ENCODE measurements at regions not wholly inside any gene's neighbourhood (a gene's known extent, or its start where the extent isn't known, plus 50 kb on each side); places are given as distances from the start of the nearest gene placed in this dataset.

- Histone ChIP-seq H3K9ac (ENCODE audit: insufficient read depth, low read depth, low read length) (no peak overlapping the region), H2AFZ (ENCODE audit: low read length) (no peak overlapping the region), H3K4me2 (ENCODE audit: low read depth, low read length) (no peak overlapping the region), H3K9me3 (ENCODE audit: low read length) (no peaks in the 10 kb centered on the region), H3K27ac (ENCODE audit: extremely low read length, insufficient read depth, low read length) (no peak overlapping the region), H3K4me3 (replicated peaks in 1 of 3; ENCODE audit: insufficient read depth in 1 of 3, low read depth in 2 of 3, low read length in 3 of 3) (no peak overlapping the region), H3K4me1 (ENCODE audit: insufficient read depth, low read length) (no peaks in the 10 kb centered on the region), H4K20me1 (ENCODE audit: insufficient read depth, low read length) (no peaks in the 10 kb centered on the region), H3K36me3 (replicated peaks in 1 of 2; ENCODE audit: control insufficient read depth in 1 of 2, insufficient read depth in 2 of 2, low read length in 2 of 2) (no peaks in the 10 kb centered on the region), H3K79me2 (ENCODE audit: insufficient read depth, low read length) (no peaks in the 10 kb centered on the region), H3K27me3 (ENCODE audit: control insufficient read depth in 1 of 2, insufficient read depth in 2 of 2, low read length in 2 of 2) (peaks cover 0 to 4% of the 10 kb centered on the region in 2 experiments; a peak in 1 of 5 replicates)
- intact Hi-C loops (cut with micrococcal nuclease; ENCODE audit: unreplicated experiment), result no loop called here
- BruUV-seq (replicated peaks), result no TSS peak
- TF ChIP-seq ZNF12 (CRISPR knock-in tag; IDR thresholded peaks at IDR 0.05), result no peak
- TF ChIP-seq BRD4 (CRISPR knock-in tag; IDR thresholded peaks at IDR 0.05), result no peak
- TF ChIP-seq NCOA1 (CRISPR knock-in tag; IDR thresholded peaks at IDR 0.05), result no peak
- TF ChIP-seq NFE2L2 (IDR thresholded peaks at IDR 0.05; ENCODE audit: low read length), result no peak
- TF ChIP-seq PHF21A (CRISPR knock-in tag; IDR thresholded peaks at IDR 0.05), result no peak
- no peak for TF ChIP-seq HES4 (CRISPR knock-in tag; IDR thresholded peaks at IDR 0.05; ENCODE audit: borderline replicate concordance)
- no peak for TF ChIP-seq SAP130 (CRISPR knock-in tag; IDR thresholded peaks at IDR 0.05; ENCODE audit: low read depth)
- TF ChIP-seq KDM5A (IDR thresholded peaks at IDR 0.05; ENCODE audit: borderline replicate concordance, low read length), result no peak
- FAIRE-seq (no peak), DNase-seq (ENCODE audit: low spot score) (no peak), ATAC-seq (no peak)
- WGBS (ENCODE audit: low lambda C conversion rate), result 1% methylated on average over 5 of the region's 5 CpGs
- POLR2A ChIA-PET, result no interaction called here
- in situ Hi-C loops (cut with HindIII; ENCODE audit: extremely low pct_ligation_motif_present, low pct_unique_long_range_greater_than_20kb), result no loop called here
- CTCF ChIA-PET (ENCODE audit: low intra/inter-chr PET ratio, low total read pairs), result no interaction called here
Measured at GRCh38 chr14:62062645-62063044, 300.4 kb downstream of the SNAPC1 start.

GRCh38 chr14:62064751-62065323 is 302.6 kb downstream of the SNAPC1 start:
- H2AFZ ChIP-seq (ENCODE audit: low read length), result no peak overlapping the region
- H3K27ac ChIP-seq (ENCODE audit: extremely low read length, insufficient read depth, low read length), result no peak overlapping the region
- in situ Hi-C loops (cut with HindIII; ENCODE audit: extremely low pct_ligation_motif_present, low pct_unique_long_range_greater_than_20kb), result no loop called here
- BruUV-seq (replicated peaks), result no TSS peak
- no peaks in the 10 kb centered on the region for H3K9me3 ChIP-seq (ENCODE audit: low read length)
- no peak overlapping the region for H3K4me2 ChIP-seq (ENCODE audit: low read depth, low read length)
- H3K9ac ChIP-seq (ENCODE audit: insufficient read depth, low read depth, low read length), result no peak overlapping the region
- H4K20me1 ChIP-seq (ENCODE audit: insufficient read depth, low read length), result no peaks in the 10 kb centered on the region
- ChIA-PET CTCF (ENCODE audit: low intra/inter-chr PET ratio, low total read pairs) (no interaction called here), POLR2A (no interaction called here)
- no peaks in the 10 kb centered on the region for H3K36me3 ChIP-seq (replicated peaks in 1 of 2; ENCODE audit: control insufficient read depth in 1 of 2, insufficient read depth in 2 of 2, low read length in 2 of 2)
- H3K4me1 ChIP-seq (ENCODE audit: insufficient read depth, low read length), result no peaks in the 10 kb centered on the region
- intact Hi-C loops (cut with micrococcal nuclease; ENCODE audit: unreplicated experiment), result no loop called here
- no peak for DNase-seq (ENCODE audit: low spot score)
- H3K79me2 ChIP-seq (ENCODE audit: insufficient read depth, low read length), result no peaks in the 10 kb centered on the region
- H3K27me3 ChIP-seq (ENCODE audit: control insufficient read depth in 1 of 2, insufficient read depth in 2 of 2, low read length in 2 of 2), result peaks cover 0 to 4% of the 10 kb centered on the region in 2 experiments; a peak in 1 of 5 replicates
- no peak for ATAC-seq
- 34% methylated on average over 3 of the region's 3 CpGs for WGBS (ENCODE audit: low lambda C conversion rate)
- FAIRE-seq, result no peak
- no peak overlapping the region for H3K4me3 ChIP-seq (replicated peaks in 1 of 3; ENCODE audit: insufficient read depth in 1 of 3, low read depth in 2 of 3, low read length in 3 of 3)
- TF ChIP-seq ZNF337 (CRISPR knock-in tag; IDR thresholded peaks at IDR 0.05; ENCODE audit: borderline replicate concordance, low read depth), result no peak
- no peak for TF ChIP-seq HCFC1 (IDR thresholded peaks at IDR 0.05; ENCODE audit: low read depth, low read length)
- TF ChIP-seq RELA (CRISPR knock-in tag; IDR thresholded peaks at IDR 0.05), result no peak
- no peak for TF ChIP-seq ZNF724P (CRISPR knock-in tag; IDR thresholded peaks at IDR 0.05; ENCODE audit: borderline replicate concordance)
- TF ChIP-seq ELF1 (CRISPR knock-in tag; IDR thresholded peaks at IDR 0.05), result no peak
- TF ChIP-seq SOX13 (IDR thresholded peaks at IDR 0.05), result no peak
- no peak for TF ChIP-seq SOX13 (CRISPR knock-in tag; conservative IDR thresholded peaks at IDR 0.05 in 1 of 2, IDR thresholded peaks at IDR 0.05 in 1 of 2)
- no peak for TF ChIP-seq BORCS8-MEF2B (CRISPR knock-in tag; IDR thresholded peaks at IDR 0.05)
- TF ChIP-seq NCOA1 (CRISPR knock-in tag; IDR thresholded peaks at IDR 0.05), result no peak
- TF ChIP-seq NCOA2 (CRISPR knock-in tag; IDR thresholded peaks at IDR 0.05), result no peak
- TF ChIP-seq ZBTB42 (CRISPR knock-in tag; IDR thresholded peaks at IDR 0.05), result no peak
- no peak for TF ChIP-seq FOSL1 (CRISPR knock-in tag; IDR thresholded peaks at IDR 0.05; ENCODE audit: borderline replicate concordance)
- TF ChIP-seq ARNT2 (CRISPR knock-in tag; IDR thresholded peaks at IDR 0.05; ENCODE audit: low read depth), result no peak
- TF ChIP-seq ZNF800 (CRISPR knock-in tag; IDR thresholded peaks at IDR 0.05), result no peak
- TF ChIP-seq KLF13 (CRISPR knock-in tag; IDR thresholded peaks at IDR 0.05), result no peak

All from HepG2 (cell line).